Gastrocnemius medialis (tissue), 4 donors: ENCODE measurements at regions not wholly inside any gene's neighbourhood (a gene's known extent, or its start where the extent isn't known, plus 50 kb on each side); places are given as distances from the start of the nearest gene placed in this dataset.

Source experiments
- ATAC-seq, 2 donors: fragments of 150-250 bp; one replicate each; pipeline ENCODE4 v1.9.1; 2016
- DNase-seq, 2 donors: peaks; one replicate each; pipeline ENCODE4 v3.0.0-alpha.2; 2019
- H3K27ac ChIP-seq, 4 donors: fragments of 200-600 bp; sonication (generic); 1 replicate in 1 of 4; 2 replicates in 3 of 4; pipeline ENCODE4 v1.5.1; 2016 to 2018; ENCODE audit warnings: mild to moderate bottlenecking in 2 of 4, moderate library complexity in 1 of 4
- H3K27me3 ChIP-seq, 3 donors: fragments of 200-600 bp; sonication (generic) in 2 of 3; 1 replicate in 1 of 3; 2 replicates in 2 of 3; pipeline versions ENCODE4 v1.5.1 to v1.6.0; 2016 to 2019; ENCODE audit warnings: mild to moderate bottlenecking in 1 of 3, moderate library complexity in 1 of 3
- H3K36me3 ChIP-seq, 2 donors: fragments of 200-600 bp; sonication (generic) in 1 of 2; one replicate each; pipeline ENCODE4 v1.5.1; 2017 to 2018
- H3K4me1 ChIP-seq, 2 donors: fragments of 200-600 bp; sonication (generic) in 1 of 2; one replicate each; pipeline ENCODE4 v1.5.1; 2016 to 2017; ENCODE audit warnings: mild to moderate bottlenecking in 2 of 2
- H3K4me3 ChIP-seq, 4 donors: fragments of 200-600 bp; sonication (generic) in 3 of 4; 1 replicate in 1 of 4; 2 replicates in 3 of 4; pipeline ENCODE4 v1.5.1; 2016 to 2019; ENCODE audit warnings: mild to moderate bottlenecking in 2 of 4
- H3K9me3 ChIP-seq, 3 donors: fragments of 200-600 bp; sonication (generic) in 2 of 3; 1 replicate in 1 of 3; 2 replicates in 2 of 3; pipeline ENCODE4 v1.5.1; 2016 to 2019
- POLR2A ChIP-seq, 2 donors: fragments of 450-650 bp; IDR thresholded peaks; one replicate each; pipeline ENCODE4 v1.6.1; 2017; ENCODE audit warnings: antibody characterized with exemption in 2 of 2, mild to moderate bottlenecking in 2 of 2, moderate library complexity in 2 of 2
- in situ Hi-C, 4 donors: fragments of 200-750 bp; cut with MboI; loops; one replicate each; pipeline versions ENCODE4 v1.15.0 to v1.8.0; 2017; ENCODE audit warnings: low sequenced_read_pairs in 4 of 4
- intact Hi-C: fragments of 100-400 bp; cut with DNase I; formaldehyde crosslinking; loops from one replicate; pipeline ENCODE4 v1.15.1; 2023; ENCODE audit warnings: low total_unique reads
- TF ChIP-seq, protein P1 (sequence below), 5 experiments: fragments of 450-650 bp in 3 of 5; fragments of 200-600 bp in 2 of 5; sonication (generic) in 2 of 5; IDR thresholded peaks in 4 of 5; conservative IDR thresholded peaks in 1 of 5; 1 replicate in 4 of 5; 2 replicates in 1 of 5; pipeline ENCODE4 v1.5.1; 2016 to 2019; ENCODE audit warnings: antibody characterized with exemption in 5 of 5, mild to moderate bottlenecking in 3 of 5, moderate library complexity in 3 of 5

- TF ChIP-seq POLR2A (IDR thresholded peaks at IDR 0.05), result no peak
- TF ChIP-seq, protein P1, sequence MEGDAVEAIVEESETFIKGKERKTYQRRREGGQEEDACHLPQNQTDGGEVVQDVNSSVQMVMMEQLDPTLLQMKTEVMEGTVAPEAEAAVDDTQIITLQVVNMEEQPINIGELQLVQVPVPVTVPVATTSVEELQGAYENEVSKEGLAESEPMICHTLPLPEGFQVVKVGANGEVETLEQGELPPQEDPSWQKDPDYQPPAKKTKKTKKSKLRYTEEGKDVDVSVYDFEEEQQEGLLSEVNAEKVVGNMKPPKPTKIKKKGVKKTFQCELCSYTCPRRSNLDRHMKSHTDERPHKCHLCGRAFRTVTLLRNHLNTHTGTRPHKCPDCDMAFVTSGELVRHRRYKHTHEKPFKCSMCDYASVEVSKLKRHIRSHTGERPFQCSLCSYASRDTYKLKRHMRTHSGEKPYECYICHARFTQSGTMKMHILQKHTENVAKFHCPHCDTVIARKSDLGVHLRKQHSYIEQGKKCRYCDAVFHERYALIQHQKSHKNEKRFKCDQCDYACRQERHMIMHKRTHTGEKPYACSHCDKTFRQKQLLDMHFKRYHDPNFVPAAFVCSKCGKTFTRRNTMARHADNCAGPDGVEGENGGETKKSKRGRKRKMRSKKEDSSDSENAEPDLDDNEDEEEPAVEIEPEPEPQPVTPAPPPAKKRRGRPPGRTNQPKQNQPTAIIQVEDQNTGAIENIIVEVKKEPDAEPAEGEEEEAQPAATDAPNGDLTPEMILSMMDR (IDR thresholded peaks at IDR 0.05 in 4 of 5, conservative IDR thresholded peaks at IDR 0.05 in 1 of 5), result no peak
- ATAC-seq (no peak), DNase-seq (no peak)
- Histone ChIP-seq H3K9me3 (no peaks in the 10 kb centered on the region), H3K27me3 (no peaks in the 10 kb centered on the region), H3K4me1 (no peaks in the 10 kb centered on the region), H3K27ac (no peak overlapping the region), H3K36me3 (no peaks in the 10 kb centered on the region), H3K4me3 (no peak overlapping the region)
- intact Hi-C loops (no loop called here), in situ Hi-C loops (no loop called here)
These were observed 263.2 kb upstream of the EDNRA start for GRCh38 chr4:147217655-147218054.

GRCh38 chr4:147219145-147219544, 261.8 kb upstream of the EDNRA start:
- intact Hi-C loops (no loop called here), in situ Hi-C loops (no loop called here)
- Histone ChIP-seq H3K9me3 (no peaks in the 10 kb centered on the region), H3K27me3 (no peaks in the 10 kb centered on the region), H3K27ac (no peak overlapping the region), H3K4me1 (no peaks in the 10 kb centered on the region), H3K4me3 (no peak overlapping the region), H3K36me3 (no peaks in the 10 kb centered on the region)
- DNase-seq (no peak), ATAC-seq (no peak)
- TF ChIP-seq, protein P1 (IDR thresholded peaks at IDR 0.05 in 4 of 5, conservative IDR thresholded peaks at IDR 0.05 in 1 of 5), result no peak

GRCh38 chr4:147220833-147221232, 260.1 kb upstream of the EDNRA start:
- DNase-seq, result no peak
- Histone ChIP-seq H3K36me3 (no peaks in the 10 kb centered on the region), H3K4me3 (no peak overlapping the region), H3K27ac (no peak overlapping the region), H3K4me1 (no peaks in the 10 kb centered on the region), H3K9me3 (no peaks in the 10 kb centered on the region), H3K27me3 (no peaks in the 10 kb centered on the region)
- no peak for TF ChIP-seq POLR2A (IDR thresholded peaks at IDR 0.05)
- TF ChIP-seq, protein P1 (IDR thresholded peaks at IDR 0.05 in 4 of 5, conservative IDR thresholded peaks at IDR 0.05 in 1 of 5), result no peak
- intact Hi-C loops (no loop called here), in situ Hi-C loops (no loop called here)
- no peak for ATAC-seq

GRCh38 chr4:147222906-147223305, 258.0 kb upstream of the EDNRA start:
- in situ Hi-C loops, result no loop called here
- no peak overlapping the region for H3K27ac ChIP-seq

DNA sequence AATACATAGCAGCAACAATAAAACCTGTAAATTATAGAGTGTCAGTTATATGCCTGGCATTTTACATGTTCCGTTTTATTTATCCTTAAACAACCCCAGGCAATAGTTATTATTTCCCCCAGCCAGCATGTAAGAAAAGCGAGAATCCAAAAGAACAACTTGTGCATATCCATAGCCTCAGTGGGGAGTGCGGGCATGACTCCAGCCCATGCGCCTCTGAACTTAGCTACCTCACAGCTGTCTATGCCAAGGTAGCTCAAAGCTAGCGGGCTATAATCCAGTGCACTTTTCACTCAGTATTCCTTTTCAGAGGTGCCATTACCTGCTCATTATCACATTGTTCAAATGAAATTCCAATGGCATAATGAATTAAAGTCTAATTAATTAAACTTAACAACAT, 257.3 kb upstream of the EDNRA start:
- in situ Hi-C loops (no loop called here), intact Hi-C loops (no loop called here)
- no peak for DNase-seq
- H3K27ac ChIP-seq, result no peak overlapping the region
- ATAC-seq, result no peak
- H3K27me3 ChIP-seq, result no peaks in the 10 kb centered on the region
- TF ChIP-seq POLR2A (IDR thresholded peaks at IDR 0.05), result no peak
- TF ChIP-seq, protein P1 (IDR thresholded peaks at IDR 0.05 in 4 of 5, conservative IDR thresholded peaks at IDR 0.05 in 1 of 5), result no peak
- H3K4me1 ChIP-seq, result no peaks in the 10 kb centered on the region
- H3K36me3 ChIP-seq, result no peaks in the 10 kb centered on the region
- no peak overlapping the region for H3K4me3 ChIP-seq
- H3K9me3 ChIP-seq, result no peaks in the 10 kb centered on the region

More at GRCh38 chr4:147222906-147223305, 258.0 kb upstream of the EDNRA start:
- H3K4me1 ChIP-seq, result no peaks in the 10 kb centered on the region
- no peaks in the 10 kb centered on the region for H3K36me3 ChIP-seq
- no peak for DNase-seq
- intact Hi-C loops, result no loop called here
- no peaks in the 10 kb centered on the region for H3K9me3 ChIP-seq
- no peak for TF ChIP-seq POLR2A (IDR thresholded peaks at IDR 0.05)
- TF ChIP-seq, protein P1 (IDR thresholded peaks at IDR 0.05 in 4 of 5, conservative IDR thresholded peaks at IDR 0.05 in 1 of 5), result no peak
- no peak overlapping the region for H3K4me3 ChIP-seq
- no peak for ATAC-seq
- H3K27me3 ChIP-seq, result no peaks in the 10 kb centered on the region
